HS-5 (cell line): ENCODE measurements at regions not wholly inside any gene's neighbourhood (a gene's known extent, or its start where the extent isn't known, plus 50 kb on each side); places are given as distances from the start of the nearest gene placed in this dataset.
"Not testable (repeated sequence)": the region's sequence is repeated elsewhere in the genome, so short reads cannot be mapped to it uniquely, and the experiment has no call there.

Experiments
- DNase-seq: peaks from one replicate; pipeline ENCODE4 v3.0.0-alpha.2; 2012; ENCODE audit warnings: low read depth

DNA sequence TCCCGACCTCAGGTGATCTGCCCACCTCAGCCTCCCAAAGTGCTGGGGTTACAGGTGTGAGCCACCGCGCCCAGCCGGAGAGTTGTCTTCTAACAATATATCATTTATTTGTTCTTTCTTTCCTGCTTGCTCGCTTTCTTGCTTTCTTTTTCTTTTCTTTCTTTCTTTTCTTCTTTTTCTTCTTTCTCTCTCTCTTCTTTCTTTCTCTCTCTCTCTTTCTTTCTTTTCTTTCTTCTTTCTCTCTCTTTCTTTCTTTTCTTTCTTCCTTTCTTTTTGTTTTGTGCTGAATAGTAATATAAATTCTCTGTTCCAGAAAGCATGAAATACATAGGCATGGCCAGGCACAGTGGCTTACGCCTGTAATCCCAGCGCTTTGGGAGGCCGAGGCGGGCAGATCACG, 73.5 kb upstream of the ZNF644 start:
- DNase-seq = not testable (repeated sequence)

DNA sequence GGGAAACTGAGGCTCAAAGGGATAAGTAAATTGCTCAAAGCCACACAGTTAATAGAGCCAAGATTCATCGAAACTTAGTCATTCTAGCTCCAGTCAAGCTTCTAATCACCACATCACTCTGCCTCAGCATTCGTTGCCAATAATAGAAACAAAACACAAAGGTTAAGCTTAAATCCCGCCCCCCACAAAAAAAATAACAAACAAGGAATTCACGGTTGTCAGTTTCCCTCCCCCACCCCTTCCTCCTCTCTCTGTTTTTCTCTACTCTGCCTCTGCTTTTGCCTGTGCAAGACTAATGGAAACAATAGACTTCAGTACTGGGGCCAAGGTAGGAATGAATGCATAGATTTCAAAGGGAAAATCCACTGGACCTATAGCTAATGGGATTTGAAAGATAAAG, 70.7 kb upstream of the ZNF644 start:
- DNase-seq = no peak

DNA sequence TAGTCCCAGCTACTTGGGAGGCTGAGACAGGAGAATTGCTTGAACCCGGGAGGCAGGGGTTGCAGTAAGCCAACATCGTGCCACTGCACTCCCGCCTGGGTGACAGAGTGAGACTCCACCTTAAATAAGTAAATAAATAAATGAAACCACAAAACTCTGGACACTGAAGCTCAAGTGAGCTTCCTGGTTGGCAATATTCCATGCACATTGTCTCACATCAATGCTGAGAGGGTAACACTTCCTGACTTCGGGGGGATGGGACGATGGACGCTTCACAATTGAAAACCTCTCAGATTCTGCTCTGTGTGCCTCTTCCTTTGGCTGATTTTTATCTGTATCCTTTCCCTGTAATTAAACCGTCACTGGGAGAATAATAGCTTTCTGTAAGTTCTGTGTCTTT, 70.0 kb upstream of the ZNF644 start:
- no peak for DNase-seq

DNA sequence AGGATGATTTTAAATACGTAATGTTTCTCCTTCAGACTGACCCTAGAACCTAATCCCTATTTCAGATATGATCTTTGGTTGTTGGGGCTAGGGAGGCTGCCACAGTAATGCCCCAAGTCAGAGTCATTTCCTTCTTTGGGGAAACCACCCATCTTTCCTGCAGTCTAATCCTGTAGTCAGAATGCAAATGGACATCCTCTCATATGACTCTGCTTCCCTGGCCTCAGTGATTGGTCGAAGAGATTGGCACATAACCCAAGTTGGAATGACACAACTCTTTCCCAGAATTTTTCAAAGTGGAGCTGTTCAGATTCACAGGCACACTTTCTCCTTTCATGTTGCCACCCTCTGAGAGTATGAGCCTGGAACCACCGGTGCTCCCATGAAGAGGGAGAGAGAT, 58.8 kb upstream of the ZNF644 start:
- peak; percentile 86 for DNase-seq

DNA sequence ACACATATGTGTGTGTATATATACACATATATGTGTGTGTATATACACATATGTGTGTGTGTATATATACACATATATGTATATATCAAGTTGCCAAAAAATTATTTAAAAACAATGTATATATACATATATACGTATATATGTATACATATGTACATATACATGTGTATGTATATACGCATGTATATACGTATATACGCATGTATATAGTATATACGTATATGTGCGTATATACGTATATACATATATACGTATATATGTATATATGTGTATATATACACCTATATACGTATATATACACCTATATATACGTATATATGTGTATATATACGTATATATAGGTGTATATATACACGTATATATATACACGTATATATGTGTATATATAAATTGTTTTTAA, 57.0 kb upstream of the ZNF644 start:
- no peak for DNase-seq

DNA sequence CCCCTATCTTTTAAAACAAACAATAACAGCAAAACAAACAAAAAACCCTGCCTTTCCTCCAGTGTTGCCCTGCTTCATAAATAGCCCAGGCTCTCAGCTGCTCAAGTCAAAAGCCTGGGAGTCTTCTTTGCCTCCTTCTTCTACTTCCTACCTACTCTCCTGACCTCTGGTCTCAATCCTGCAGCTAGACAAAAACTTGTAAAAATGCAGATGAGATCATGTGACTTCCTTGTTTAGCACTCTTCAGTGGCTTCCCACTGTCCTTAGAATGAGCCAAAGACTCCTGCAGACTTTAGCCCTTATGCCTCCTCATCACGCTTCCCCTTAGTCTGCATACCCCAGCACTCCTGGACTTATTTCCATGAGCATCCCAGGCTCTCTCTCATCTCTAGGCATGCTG, 55.0 kb upstream of the ZNF644 start:
- DNase-seq = no peak

DNA sequence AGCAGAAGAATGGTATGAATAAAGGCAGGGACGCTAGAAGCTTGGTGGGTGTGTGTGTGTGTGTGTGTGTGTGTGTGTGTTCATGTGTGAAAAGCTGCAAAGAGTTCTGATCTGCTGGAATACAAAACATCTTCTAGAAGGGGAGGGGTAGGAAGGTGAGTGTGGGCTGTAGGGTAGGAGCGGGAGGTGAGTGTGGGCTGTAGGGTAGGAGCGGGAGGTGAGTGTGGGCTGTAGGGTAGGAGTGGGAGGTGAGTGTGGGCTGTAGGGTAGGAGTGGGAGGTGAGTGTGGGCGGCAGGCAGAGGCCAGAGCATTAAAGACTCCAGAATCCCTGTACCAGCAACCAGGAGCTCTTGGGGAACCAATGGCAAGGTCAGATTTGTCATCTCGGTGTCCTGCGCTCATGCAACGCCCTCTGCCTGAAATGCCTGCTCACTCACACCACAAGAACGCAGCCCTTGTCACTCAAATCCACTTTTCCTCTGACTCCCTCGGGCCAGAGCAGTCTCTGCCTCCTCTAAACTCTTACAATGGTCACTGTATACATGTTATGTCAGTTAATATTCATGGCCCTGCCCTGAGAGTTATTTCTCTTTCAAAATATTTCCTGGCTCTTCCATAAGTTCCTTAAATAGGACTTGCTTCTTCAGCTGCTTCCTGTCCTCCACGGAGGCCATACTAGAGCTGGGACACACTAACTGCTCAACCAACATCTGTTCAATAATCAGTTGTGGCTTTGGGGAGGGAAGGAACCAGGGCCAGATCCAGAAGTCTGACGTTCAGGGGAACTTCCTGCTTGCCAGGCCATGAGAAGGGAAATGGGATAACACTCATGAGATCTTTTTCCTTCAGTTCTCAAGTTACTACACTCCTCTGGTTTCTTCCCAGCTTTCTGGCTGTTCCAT, 53.6 kb upstream of the ZNF644 start:
- no peak for DNase-seq

DNA sequence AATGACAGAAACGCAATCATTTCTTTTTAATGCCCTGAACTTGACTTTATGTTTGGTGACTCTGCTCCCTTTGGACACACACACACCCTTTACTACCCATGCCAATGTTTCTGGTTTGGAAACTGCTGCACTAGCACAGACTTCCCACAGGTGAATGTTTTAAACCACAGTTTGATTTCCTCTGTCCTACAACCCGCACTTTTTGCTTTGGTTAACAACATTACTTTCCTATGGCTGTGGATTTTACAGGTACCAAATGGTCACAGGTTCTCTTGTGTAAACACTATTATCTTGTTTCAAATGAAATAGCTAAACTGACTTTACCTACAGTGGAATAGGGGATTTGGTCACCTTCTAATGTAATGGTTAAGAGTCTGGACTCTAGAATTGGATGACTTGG, 51.5 kb upstream of the ZNF644 start:
- DNase-seq = no peak

DNA sequence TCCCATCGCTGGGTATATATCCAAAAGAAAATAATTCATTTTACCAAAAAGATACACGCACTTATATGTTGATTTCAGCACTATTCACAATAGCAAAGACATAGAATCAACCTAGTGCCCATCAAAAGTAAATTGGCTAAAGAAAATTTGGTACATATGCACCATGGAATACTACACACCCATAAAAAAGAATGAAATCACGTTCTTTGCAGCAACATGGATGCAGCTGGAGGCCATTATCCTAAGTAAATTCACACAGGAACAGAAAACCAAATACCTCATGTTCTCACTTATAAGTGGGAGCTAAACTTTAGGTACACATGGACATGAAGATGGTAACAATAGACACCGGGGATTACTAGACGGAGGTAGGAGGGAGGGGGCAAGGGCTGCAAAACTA, 50.0 kb upstream of the ZNF644 start:
- DNase-seq = no peak
